Stimulated activated CD4-positive, alpha-beta T cell treated with anti-CD3 and anti-CD28 coated beads, Interleukin-12 subunit alpha, Interleukin-12 subunit beta, amount 100 ng/mL, for 4 hours (primary cell): ENCODE measurements at regions not wholly inside any gene's neighbourhood (a gene's known extent, or its start where the extent isn't known, plus 50 kb on each side); places are given as distances from the start of the nearest gene placed in this dataset.

ENCODE experiments used
- DNase-seq: peaks from one replicate; pipeline ENCODE4 v3.0.0-alpha.2; 2020

GRCh38 chr2:158732573-158733429 is 62.3 kb upstream of the DAPL1 start:
- DNase-seq, result no peak

GRCh38 chr2:158733430-158733755 is 61.7 kb upstream of the DAPL1 start:
- no peak for DNase-seq

- no peak for DNase-seq
Measured at GRCh38 chr2:158734442-158734841, 60.7 kb upstream of the DAPL1 start.

- no peak for DNase-seq
Measured at GRCh38 chr2:158735822-158736580, 59.1 kb upstream of the DAPL1 start.

- no peak for DNase-seq
Measured at GRCh38 chr2:158738363-158738762, 56.8 kb upstream of the DAPL1 start.

GRCh38 chr2:158740127-158740526 is 55.0 kb upstream of the DAPL1 start:
- DNase-seq, result no peak

GRCh38 chr2:158740621-158741020 is 54.5 kb upstream of the DAPL1 start:
- DNase-seq, result no peak

- DNase-seq, result no peak
Measured at GRCh38 chr2:158741625-158742024, 53.5 kb upstream of the DAPL1 start.

- no peak for DNase-seq
Measured at GRCh38 chr2:158742536-158742935, 52.6 kb upstream of the DAPL1 start.

GRCh38 chr2:158743466-158743865 is 51.7 kb upstream of the DAPL1 start:
- no peak for DNase-seq

GRCh38 chr2:158743879-158744278 is 51.2 kb upstream of the DAPL1 start:
- DNase-seq, result no peak

GRCh38 chr2:158745067-158745865 is 49.9 kb upstream of the DAPL1 start:
- peak; percentile 25 for DNase-seq
